ENCODE measurements at regions not wholly inside any gene's neighbourhood (a gene's known extent, or its start where the extent isn't known, plus 50 kb on each side); places are given as distances from the start of the nearest gene placed in this dataset.

DNA sequence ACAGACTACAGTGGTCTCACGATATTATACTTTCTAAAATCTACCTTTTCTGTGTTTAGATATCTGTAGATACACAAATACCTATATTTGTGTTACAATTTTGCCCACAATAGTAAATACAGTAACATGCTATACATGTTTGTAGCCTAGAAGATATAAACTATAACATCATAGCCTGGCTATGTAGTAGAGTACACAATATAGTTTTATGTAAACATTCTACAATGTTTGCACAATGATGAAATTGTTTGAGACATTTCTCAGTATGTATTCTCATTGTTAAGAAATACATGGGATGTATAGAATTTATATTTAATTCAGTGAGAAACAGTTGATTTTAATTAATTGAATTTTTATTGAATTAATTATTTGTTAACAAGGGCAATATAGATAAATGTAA, 1367.0 kb downstream of the OTOL1 start:
- H3K4me3 ChIP-seq (ENCODE audit: low read length), result no peak overlapping the region
- H3K36me3 ChIP-seq (ENCODE audit: low read depth, low read length), result no peaks in the 10 kb centered on the region
- no peaks in the 10 kb centered on the region for H3K79me2 ChIP-seq (ENCODE audit: low read length)
- no peaks in the 10 kb centered on the region for H4K20me1 ChIP-seq (ENCODE audit: low read length)
- no peaks in the 10 kb centered on the region for H3K9me2 ChIP-seq (replicated peaks; ENCODE audit: low read length)
- H3K9me3 ChIP-seq (ENCODE audit: low read length), result no peaks in the 10 kb centered on the region
- intact Hi-C loops (cut with micrococcal nuclease), result no loop called here
- DNase-seq, result peak; percentile 66
- ChIA-PET CTCF (no interaction called here), POLR2A (ENCODE audit: unreplicated experiment) (no interaction called here)
- peaks cover 4% of the 10 kb centered on the region; the same call in 1 of the 2 replicates for H3K4me1 ChIP-seq (ENCODE audit: insufficient read depth, low read length)
- peak; percentile 93 for ATAC-seq
- H3K27me3 ChIP-seq (ENCODE audit: low read length), result no peaks in the 10 kb centered on the region
- no peak overlapping the region for H3K9ac ChIP-seq (ENCODE audit: low read length)
- no peak overlapping the region for H3K27ac ChIP-seq (ENCODE audit: low read length)
- H2AFZ ChIP-seq (ENCODE audit: low read length), result no peak overlapping the region
- no TSS peak for BruUV-seq (replicated peaks)
- H3K4me2 ChIP-seq (ENCODE audit: low read length), result no peak overlapping the region
- no peak for TF ChIP-seq EZH2 (IDR thresholded peaks at IDR 0.05; ENCODE audit: low read length, unreplicated experiment)
- H3F3A ChIP-seq (ENCODE audit: low read length, unreplicated experiment), result no peaks in the 10 kb centered on the region

DNA sequence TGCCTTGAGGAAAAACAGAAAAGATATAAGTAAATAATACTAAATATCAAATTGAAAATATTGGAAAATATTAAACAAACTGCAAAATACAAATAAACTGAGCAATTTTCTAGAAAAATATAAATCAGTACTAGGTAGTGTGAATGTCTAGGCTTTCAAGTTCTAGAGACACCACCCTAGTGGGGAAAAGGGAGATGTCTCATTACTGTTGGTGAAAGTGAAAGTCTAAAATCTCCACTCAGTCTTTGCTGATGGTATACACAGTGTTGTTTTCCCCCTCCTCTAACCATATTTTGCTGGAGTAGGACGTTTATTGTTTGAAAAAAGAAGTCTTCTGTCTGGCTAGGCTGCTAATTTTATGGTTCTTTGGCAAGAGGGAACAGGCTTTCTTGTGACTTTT, 1368.9 kb downstream of the OTOL1 start:
- no peaks in the 10 kb centered on the region for H4K20me1 ChIP-seq (ENCODE audit: low read length)
- no peaks in the 10 kb centered on the region for H3K27me3 ChIP-seq (ENCODE audit: low read length)
- POLR2A ChIA-PET (ENCODE audit: unreplicated experiment), result no interaction called here
- no peaks in the 10 kb centered on the region for H3K9me2 ChIP-seq (replicated peaks; ENCODE audit: low read length)
- DNase-seq, result no peak
- CTCF ChIA-PET, result no interaction called here
- TF ChIP-seq EZH2phosphoT487 (IDR thresholded peaks at IDR 0.05; ENCODE audit: borderline replicate concordance, low read length) (no peak), EZH2 (IDR thresholded peaks at IDR 0.05; ENCODE audit: low read length, unreplicated experiment) (no peak)
- TF ChIP-seq, protein P1, sequence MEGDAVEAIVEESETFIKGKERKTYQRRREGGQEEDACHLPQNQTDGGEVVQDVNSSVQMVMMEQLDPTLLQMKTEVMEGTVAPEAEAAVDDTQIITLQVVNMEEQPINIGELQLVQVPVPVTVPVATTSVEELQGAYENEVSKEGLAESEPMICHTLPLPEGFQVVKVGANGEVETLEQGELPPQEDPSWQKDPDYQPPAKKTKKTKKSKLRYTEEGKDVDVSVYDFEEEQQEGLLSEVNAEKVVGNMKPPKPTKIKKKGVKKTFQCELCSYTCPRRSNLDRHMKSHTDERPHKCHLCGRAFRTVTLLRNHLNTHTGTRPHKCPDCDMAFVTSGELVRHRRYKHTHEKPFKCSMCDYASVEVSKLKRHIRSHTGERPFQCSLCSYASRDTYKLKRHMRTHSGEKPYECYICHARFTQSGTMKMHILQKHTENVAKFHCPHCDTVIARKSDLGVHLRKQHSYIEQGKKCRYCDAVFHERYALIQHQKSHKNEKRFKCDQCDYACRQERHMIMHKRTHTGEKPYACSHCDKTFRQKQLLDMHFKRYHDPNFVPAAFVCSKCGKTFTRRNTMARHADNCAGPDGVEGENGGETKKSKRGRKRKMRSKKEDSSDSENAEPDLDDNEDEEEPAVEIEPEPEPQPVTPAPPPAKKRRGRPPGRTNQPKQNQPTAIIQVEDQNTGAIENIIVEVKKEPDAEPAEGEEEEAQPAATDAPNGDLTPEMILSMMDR (conservative IDR thresholded peaks at IDR 0.05; ENCODE audit: low read depth, low read length), result no peak
- H3K79me2 ChIP-seq (ENCODE audit: low read length), result no peaks in the 10 kb centered on the region
- H3K9ac ChIP-seq (ENCODE audit: low read length), result no peak overlapping the region
- H3K27ac ChIP-seq (ENCODE audit: low read length), result no peak overlapping the region
- H3K4me2 ChIP-seq (ENCODE audit: low read length), result no peak overlapping the region
- H2AFZ ChIP-seq (ENCODE audit: low read length), result peak overlapping the region; percentile 45; the same call in 1 of the 2 replicates
- no peaks in the 10 kb centered on the region for H3K36me3 ChIP-seq (ENCODE audit: low read depth, low read length)
- no peaks in the 10 kb centered on the region for H3K9me3 ChIP-seq (ENCODE audit: low read length)
- no peaks in the 10 kb centered on the region for H3F3A ChIP-seq (ENCODE audit: low read length, unreplicated experiment)
- peaks cover 4% of the 10 kb centered on the region; the same call in 1 of the 2 replicates for H3K4me1 ChIP-seq (ENCODE audit: insufficient read depth, low read length)
- H3K4me3 ChIP-seq (ENCODE audit: low read length), result no peak overlapping the region
- intact Hi-C loops (cut with micrococcal nuclease), result no loop called here
- no peak for ATAC-seq
- BruUV-seq (replicated peaks), result no TSS peak

DNA sequence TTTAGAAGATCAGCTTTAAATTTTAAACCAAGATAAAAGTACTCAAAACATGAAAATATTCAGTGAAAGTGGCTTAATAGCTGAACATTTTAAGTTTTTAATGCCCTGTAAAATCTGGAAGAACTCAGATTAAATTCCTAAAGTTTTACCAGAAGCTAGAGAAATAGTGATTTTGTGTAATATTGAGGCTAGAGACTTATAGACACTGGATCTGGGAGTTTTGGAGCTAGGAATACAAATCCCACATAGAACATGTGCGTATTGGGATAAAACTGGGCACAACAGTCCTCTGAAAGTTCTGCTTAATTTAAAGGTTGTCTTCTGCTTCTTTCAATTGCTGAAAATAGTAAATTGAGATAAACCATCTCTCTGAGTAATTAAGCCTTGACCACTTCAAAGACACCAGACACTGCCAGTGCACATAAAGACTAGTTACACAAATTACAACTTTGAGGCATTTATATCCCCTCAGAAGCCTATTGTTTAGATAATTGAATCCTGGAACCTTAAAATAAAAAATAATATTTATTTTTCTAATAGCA, 1382.5 kb downstream of the OTOL1 start:
- no peak overlapping the region for H3K9ac ChIP-seq (ENCODE audit: low read length)
- no peak overlapping the region for H3K27ac ChIP-seq (ENCODE audit: low read length)
- H3K79me2 ChIP-seq (ENCODE audit: low read length), result no peaks in the 10 kb centered on the region
- no peak overlapping the region for H3K4me2 ChIP-seq (ENCODE audit: low read length)
- H4K20me1 ChIP-seq (ENCODE audit: low read length), result no peaks in the 10 kb centered on the region
- H3K9me2 ChIP-seq (replicated peaks; ENCODE audit: low read length), result no peaks in the 10 kb centered on the region
- CTCF ChIA-PET, result no interaction called here
- POLR2A ChIA-PET (ENCODE audit: unreplicated experiment), result no interaction called here
- ATAC-seq, result no peak
- no peak for DNase-seq
- H2AFZ ChIP-seq (ENCODE audit: low read length), result no peak overlapping the region
- no TSS peak for BruUV-seq (replicated peaks)
- TF ChIP-seq EZH2phosphoT487 (IDR thresholded peaks at IDR 0.05; ENCODE audit: borderline replicate concordance, low read length) (no peak), EZH2 (IDR thresholded peaks at IDR 0.05; ENCODE audit: low read length, unreplicated experiment) (no peak)
- TF ChIP-seq, protein P1 (conservative IDR thresholded peaks at IDR 0.05; ENCODE audit: low read depth, low read length), result no peak
- no peaks in the 10 kb centered on the region for H3F3A ChIP-seq (ENCODE audit: low read length, unreplicated experiment)
- intact Hi-C loops (cut with micrococcal nuclease), result no loop called here
- no peaks in the 10 kb centered on the region for H3K36me3 ChIP-seq (ENCODE audit: low read depth, low read length)
- H3K4me1 ChIP-seq (ENCODE audit: insufficient read depth, low read length), result no peaks in the 10 kb centered on the region
- no peaks in the 10 kb centered on the region for H3K27me3 ChIP-seq (ENCODE audit: low read length)
- H3K9me3 ChIP-seq (ENCODE audit: low read length), result no peaks in the 10 kb centered on the region
- H3K4me3 ChIP-seq (ENCODE audit: low read length), result no peak overlapping the region
